GM12878 (cell line): ENCODE measurements at regions not wholly inside any gene's neighbourhood (a gene's known extent, or its start where the extent isn't known, plus 50 kb on each side); places are given as distances from the start of the nearest gene placed in this dataset.
A peak's percentile ranks its signal among the peaks of the same experiment; 100 is the strongest.

ENCODE experiments used
- BMI1 ChIP-seq: fragments of 450-650 bp; IDR thresholded peaks from 2 replicates; pipeline ENCODE4 v1.6.1; 2016; ENCODE audit warnings: mild to moderate bottlenecking, moderate library complexity, borderline replicate concordance
- ESRRA ChIP-seq: IDR thresholded peaks from 2 replicates; pipeline ENCODE4 v1.6.1; 2012; ENCODE audit warnings: mild to moderate bottlenecking, low read length, improper control_type of control experiment
- HCFC1 ChIP-seq: fragments of 150-350 bp; IDR thresholded peaks from 2 replicates; pipeline ENCODE4 v1.6.1; 2014; ENCODE audit warnings: low read length
- IKZF1 ChIP-seq: fragments of 450-650 bp; conservative IDR thresholded peaks from 2 replicates; pipeline ENCODE4 v1.6.1; 2017; ENCODE audit warnings: antibody characterized with exemption, mild to moderate bottlenecking
- JUND ChIP-seq: IDR thresholded peaks from 2 replicates; pipeline ENCODE4 v1.6.1; 2012; ENCODE audit warnings: low read depth, mild to moderate bottlenecking, low read length, improper control_type of control experiment, moderate library complexity
- MTA2 ChIP-seq: fragments of 450-650 bp; IDR thresholded peaks from 2 replicates; pipeline ENCODE4 v1.6.1; 2016; ENCODE audit warnings: low read depth, mild to moderate bottlenecking, moderate library complexity
- NBN ChIP-seq: fragments of 450-650 bp; IDR thresholded peaks from 2 replicates; pipeline ENCODE4 v1.6.1; 2016
- NFIC ChIP-seq: IDR thresholded peaks from 2 replicates; pipeline ENCODE4 v1.6.1; 2012; ENCODE audit warnings: low read depth, mild to moderate bottlenecking, inconsistent platforms, low read length, moderate library complexity
- NR2F1 ChIP-seq: fragments of 450-650 bp; conservative IDR thresholded peaks from 2 replicates; pipeline ENCODE4 v1.6.1; 2017; ENCODE audit warnings: mild to moderate bottlenecking
- PAX8 ChIP-seq: fragments of 450-650 bp; IDR thresholded peaks from 2 replicates; pipeline ENCODE4 v1.6.1; 2017; ENCODE audit warnings: mild to moderate bottlenecking, moderate library complexity
- POLR2AphosphoS5 ChIP-seq: IDR thresholded peaks from 2 replicates; pipeline ENCODE4 v1.6.1; 2011; ENCODE audit warnings: mild to moderate bottlenecking, low read length, inconsistent platforms
- RB1 ChIP-seq: fragments of 450-650 bp; formaldehyde crosslinking; IDR thresholded peaks from 2 replicates; pipeline ENCODE4 v1.6.1; 2017; ENCODE audit warnings: mild to moderate bottlenecking, borderline replicate concordance
- SMAD1 ChIP-seq: fragments of 450-650 bp; IDR thresholded peaks from 2 replicates; pipeline ENCODE4 v1.6.1; 2018; ENCODE audit warnings: mild to moderate bottlenecking, low read depth; ENCODE audit not compliant: partially characterized antibody
- SREBF1 ChIP-seq: IDR thresholded peaks from 2 replicates; pipeline ENCODE4 v1.6.1; 2012; ENCODE audit warnings: mild to moderate bottlenecking, low read length
- SUPT20H ChIP-seq: IDR thresholded peaks from 2 replicates; pipeline ENCODE4 v1.6.1; 2011; ENCODE audit warnings: low read depth, mild to moderate bottlenecking, low read length, moderate library complexity, borderline replicate concordance; ENCODE audit not compliant: control insufficient read depth
- TAF1 ChIP-seq: IDR thresholded peaks from 2 replicates; pipeline ENCODE4 v1.6.1; 2011; ENCODE audit warnings: mild to moderate bottlenecking, low read depth, low read length, borderline replicate concordance
- YBX1 ChIP-seq: fragments of 450-650 bp; IDR thresholded peaks from 2 replicates; pipeline ENCODE4 v1.6.1; 2016; ENCODE audit warnings: antibody characterized with exemption
- TF ChIP-seq, protein P1 (sequence below): fragments of 450-650 bp; formaldehyde crosslinking; IDR thresholded peaks from 2 replicates; pipeline ENCODE4 v1.4.0; 2020; ENCODE audit warnings: mild to moderate bottlenecking, moderate library complexity
- TF ChIP-seq, protein P2 (sequence below): fragments of 450-650 bp; IDR thresholded peaks from 2 replicates; pipeline ENCODE4 v1.6.1; 2017; ENCODE audit warnings: mild to moderate bottlenecking, moderate library complexity
- TF ChIP-seq, protein P3 (sequence below): fragments of 450-650 bp; conservative IDR thresholded peaks from 2 replicates; pipeline ENCODE4 v1.6.1; 2017; ENCODE audit warnings: mild to moderate bottlenecking, moderate library complexity
- TF ChIP-seq, protein P4 (sequence below): IDR thresholded peaks from 2 replicates; pipeline ENCODE4 v1.6.1; 2012; ENCODE audit warnings: low read depth, low read length, improper control_type of control experiment

DNA sequence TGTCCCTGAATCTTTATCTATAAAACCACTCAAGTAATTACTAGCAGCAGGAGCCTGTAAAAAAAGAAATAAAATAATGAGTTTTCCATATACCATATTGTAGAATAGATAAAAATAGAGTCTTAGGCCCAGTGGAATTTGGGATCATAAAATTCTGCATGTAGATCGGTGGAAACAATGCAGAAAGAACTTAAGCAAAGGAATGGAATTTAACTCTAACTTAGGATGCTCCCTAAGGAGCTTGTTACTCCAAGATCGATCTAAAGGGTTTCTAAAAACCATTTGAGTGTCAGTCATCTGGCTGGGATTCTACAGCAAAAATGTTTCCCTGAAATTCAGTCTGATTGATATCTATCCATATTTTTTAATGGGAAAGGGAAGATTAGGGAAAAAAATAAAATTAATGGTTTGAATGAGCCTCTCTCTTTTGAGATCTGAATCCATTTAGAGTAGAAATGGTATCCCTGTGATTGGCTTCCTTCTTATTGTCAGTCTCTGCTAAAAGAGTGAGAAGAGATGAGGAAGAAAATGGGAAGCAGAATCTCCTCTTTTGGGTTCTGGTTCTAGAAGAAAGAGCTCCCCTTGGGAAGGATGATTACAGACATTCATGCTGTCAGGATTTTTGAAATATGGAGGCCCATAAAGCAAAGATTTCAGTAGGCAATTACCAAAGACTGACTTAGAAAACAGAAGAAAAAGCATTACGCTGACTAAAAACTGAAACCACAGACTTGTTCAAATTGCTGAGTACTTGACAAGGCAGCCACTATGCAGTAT lies 564.3 kb upstream of the MARCKS start (continued):
- TF ChIP-seq, protein P1, sequence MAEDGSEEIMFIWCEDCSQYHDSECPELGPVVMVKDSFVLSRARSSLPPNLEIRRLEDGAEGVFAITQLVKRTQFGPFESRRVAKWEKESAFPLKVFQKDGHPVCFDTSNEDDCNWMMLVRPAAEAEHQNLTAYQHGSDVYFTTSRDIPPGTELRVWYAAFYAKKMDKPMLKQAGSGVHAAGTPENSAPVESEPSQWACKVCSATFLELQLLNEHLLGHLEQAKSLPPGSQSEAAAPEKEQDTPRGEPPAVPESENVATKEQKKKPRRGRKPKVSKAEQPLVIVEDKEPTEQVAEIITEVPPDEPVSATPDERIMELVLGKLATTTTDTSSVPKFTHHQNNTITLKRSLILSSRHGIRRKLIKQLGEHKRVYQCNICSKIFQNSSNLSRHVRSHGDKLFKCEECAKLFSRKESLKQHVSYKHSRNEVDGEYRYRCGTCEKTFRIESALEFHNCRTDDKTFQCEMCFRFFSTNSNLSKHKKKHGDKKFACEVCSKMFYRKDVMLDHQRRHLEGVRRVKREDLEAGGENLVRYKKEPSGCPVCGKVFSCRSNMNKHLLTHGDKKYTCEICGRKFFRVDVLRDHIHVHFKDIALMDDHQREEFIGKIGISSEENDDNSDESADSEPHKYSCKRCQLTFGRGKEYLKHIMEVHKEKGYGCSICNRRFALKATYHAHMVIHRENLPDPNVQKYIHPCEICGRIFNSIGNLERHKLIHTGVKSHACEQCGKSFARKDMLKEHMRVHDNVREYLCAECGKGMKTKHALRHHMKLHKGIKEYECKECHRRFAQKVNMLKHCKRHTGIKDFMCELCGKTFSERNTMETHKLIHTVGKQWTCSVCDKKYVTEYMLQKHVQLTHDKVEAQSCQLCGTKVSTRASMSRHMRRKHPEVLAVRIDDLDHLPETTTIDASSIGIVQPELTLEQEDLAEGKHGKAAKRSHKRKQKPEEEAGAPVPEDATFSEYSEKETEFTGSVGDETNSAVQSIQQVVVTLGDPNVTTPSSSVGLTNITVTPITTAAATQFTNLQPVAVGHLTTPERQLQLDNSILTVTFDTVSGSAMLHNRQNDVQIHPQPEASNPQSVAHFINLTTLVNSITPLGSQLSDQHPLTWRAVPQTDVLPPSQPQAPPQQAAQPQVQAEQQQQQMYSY = no peak
- TF ChIP-seq, protein P2, sequence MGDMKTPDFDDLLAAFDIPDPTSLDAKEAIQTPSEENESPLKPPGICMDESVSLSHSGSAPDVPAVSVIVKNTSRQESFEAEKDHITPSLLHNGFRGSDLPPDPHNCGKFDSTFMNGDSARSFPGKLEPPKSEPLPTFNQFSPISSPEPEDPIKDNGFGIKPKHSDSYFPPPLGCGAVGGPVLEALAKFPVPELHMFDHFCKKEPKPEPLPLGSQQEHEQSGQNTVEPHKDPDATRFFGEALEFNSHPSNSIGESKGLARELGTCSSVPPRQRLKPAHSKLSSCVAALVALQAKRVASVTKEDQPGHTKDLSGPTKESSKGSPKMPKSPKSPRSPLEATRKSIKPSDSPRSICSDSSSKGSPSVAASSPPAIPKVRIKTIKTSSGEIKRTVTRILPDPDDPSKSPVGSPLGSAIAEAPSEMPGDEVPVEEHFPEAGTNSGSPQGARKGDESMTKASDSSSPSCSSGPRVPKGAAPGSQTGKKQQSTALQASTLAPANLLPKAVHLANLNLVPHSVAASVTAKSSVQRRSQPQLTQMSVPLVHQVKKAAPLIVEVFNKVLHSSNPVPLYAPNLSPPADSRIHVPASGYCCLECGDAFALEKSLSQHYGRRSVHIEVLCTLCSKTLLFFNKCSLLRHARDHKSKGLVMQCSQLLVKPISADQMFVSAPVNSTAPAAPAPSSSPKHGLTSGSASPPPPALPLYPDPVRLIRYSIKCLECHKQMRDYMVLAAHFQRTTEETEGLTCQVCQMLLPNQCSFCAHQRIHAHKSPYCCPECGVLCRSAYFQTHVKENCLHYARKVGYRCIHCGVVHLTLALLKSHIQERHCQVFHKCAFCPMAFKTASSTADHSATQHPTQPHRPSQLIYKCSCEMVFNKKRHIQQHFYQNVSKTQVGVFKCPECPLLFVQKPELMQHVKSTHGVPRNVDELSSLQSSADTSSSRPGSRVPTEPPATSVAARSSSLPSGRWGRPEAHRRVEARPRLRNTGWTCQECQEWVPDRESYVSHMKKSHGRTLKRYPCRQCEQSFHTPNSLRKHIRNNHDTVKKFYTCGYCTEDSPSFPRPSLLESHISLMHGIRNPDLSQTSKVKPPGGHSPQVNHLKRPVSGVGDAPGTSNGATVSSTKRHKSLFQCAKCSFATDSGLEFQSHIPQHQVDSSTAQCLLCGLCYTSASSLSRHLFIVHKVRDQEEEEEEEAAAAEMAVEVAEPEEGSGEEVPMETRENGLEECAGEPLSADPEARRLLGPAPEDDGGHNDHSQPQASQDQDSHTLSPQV = no peak
- TF ChIP-seq MTA2 (peak; percentile 93), NR2F1 (no peak), POLR2AphosphoS5 (no peak), ESRRA (no peak), BMI1 (peak; percentile 31; the same call in 1 of the 2 replicates), SUPT20H (no peak), SREBF1 (no peak), SMAD1 (no peak), TAF1 (no peak), JUND (peak; percentile 54; the same call in 1 of the 2 replicates), PAX8 (no peak), RB1 (no peak), YBX1 (no peak), IKZF1 (no peak; the same call in 1 of the 2 replicates), HCFC1 (no peak), NBN (no peak), NFIC (peak; percentile 43; the same call in 1 of the 2 replicates)
- TF ChIP-seq, protein P3, sequence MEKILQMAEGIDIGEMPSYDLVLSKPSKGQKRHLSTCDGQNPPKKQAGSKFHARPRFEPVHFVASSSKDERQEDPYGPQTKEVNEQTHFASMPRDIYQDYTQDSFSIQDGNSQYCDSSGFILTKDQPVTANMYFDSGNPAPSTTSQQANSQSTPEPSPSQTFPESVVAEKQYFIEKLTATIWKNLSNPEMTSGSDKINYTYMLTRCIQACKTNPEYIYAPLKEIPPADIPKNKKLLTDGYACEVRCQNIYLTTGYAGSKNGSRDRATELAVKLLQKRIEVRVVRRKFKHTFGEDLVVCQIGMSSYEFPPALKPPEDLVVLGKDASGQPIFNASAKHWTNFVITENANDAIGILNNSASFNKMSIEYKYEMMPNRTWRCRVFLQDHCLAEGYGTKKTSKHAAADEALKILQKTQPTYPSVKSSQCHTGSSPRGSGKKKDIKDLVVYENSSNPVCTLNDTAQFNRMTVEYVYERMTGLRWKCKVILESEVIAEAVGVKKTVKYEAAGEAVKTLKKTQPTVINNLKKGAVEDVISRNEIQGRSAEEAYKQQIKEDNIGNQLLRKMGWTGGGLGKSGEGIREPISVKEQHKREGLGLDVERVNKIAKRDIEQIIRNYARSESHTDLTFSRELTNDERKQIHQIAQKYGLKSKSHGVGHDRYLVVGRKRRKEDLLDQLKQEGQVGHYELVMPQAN = no peak
- TF ChIP-seq, protein P4, sequence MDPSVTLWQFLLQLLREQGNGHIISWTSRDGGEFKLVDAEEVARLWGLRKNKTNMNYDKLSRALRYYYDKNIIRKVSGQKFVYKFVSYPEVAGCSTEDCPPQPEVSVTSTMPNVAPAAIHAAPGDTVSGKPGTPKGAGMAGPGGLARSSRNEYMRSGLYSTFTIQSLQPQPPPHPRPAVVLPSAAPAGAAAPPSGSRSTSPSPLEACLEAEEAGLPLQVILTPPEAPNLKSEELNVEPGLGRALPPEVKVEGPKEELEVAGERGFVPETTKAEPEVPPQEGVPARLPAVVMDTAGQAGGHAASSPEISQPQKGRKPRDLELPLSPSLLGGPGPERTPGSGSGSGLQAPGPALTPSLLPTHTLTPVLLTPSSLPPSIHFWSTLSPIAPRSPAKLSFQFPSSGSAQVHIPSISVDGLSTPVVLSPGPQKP = no peak
